CD14-positive monocyte (primary cell): ENCODE measurements at regions not wholly inside any gene's neighbourhood (a gene's known extent, or its start where the extent isn't known, plus 50 kb on each side); places are given as distances from the start of the nearest gene placed in this dataset.

ENCODE experiments used
- DNase-seq, 3 donors: peaks; one replicate each; pipeline ENCODE4 v3.0.0-alpha.2; 2011 to 2022
- H2AFZ ChIP-seq: 2 replicates; pipeline ENCODE4 v1.6.0; 2012; ENCODE audit warnings: mild to moderate bottlenecking, low read depth, low read length, inconsistent platforms; ENCODE audit not compliant: insufficient read depth, poor library complexity, severe bottlenecking
- H3K27ac ChIP-seq, 2 donors: 1 replicate in 1 of 2; 2 replicates in 1 of 2; pipeline ENCODE4 v1.5.1; 2012 to 2013; ENCODE audit warnings: low read length in 2 of 2, control low read depth in 1 of 2, inconsistent platforms in 1 of 2, low read depth in 1 of 2, mild to moderate bottlenecking in 1 of 2
- H3K27me3 ChIP-seq, 2 donors: one replicate each; pipeline versions ENCODE4 v1.6.0 to v1.6.1; 2011 to 2013; ENCODE audit warnings: low read length in 2 of 2; ENCODE audit not compliant: control insufficient read depth in 2 of 2, insufficient read depth in 2 of 2
- H3K36me3 ChIP-seq, 2 donors: replicated peaks in 1 of 2; 1 replicate in 1 of 2; 2 replicates in 1 of 2; pipeline versions ENCODE4 v1.5.1 to v1.6.1; 2012 to 2013; ENCODE audit warnings: low read length in 2 of 2, control low read depth in 1 of 2, inconsistent platforms in 1 of 2, mild to moderate bottlenecking in 1 of 2; ENCODE audit not compliant: insufficient read depth in 2 of 2, control insufficient read depth in 1 of 2
- H3K4me1 ChIP-seq, 2 donors: 1 replicate in 1 of 2; 2 replicates in 1 of 2; pipeline versions ENCODE4 v1.5.1 to v1.6.1; 2012 to 2013; ENCODE audit warnings: low read length in 2 of 2, control low read depth in 1 of 2, inconsistent platforms in 1 of 2, mild to moderate bottlenecking in 1 of 2, moderate library complexity in 1 of 2; ENCODE audit not compliant: insufficient read depth in 2 of 2, control insufficient read depth in 1 of 2
- H3K4me2 ChIP-seq: replicated peaks from 2 replicates; pipeline ENCODE3; 2012; ENCODE audit warnings: low read length, moderate library complexity, mild to moderate bottlenecking; ENCODE audit not compliant: poor library complexity, severe bottlenecking; ENCODE audit errors: extremely low read depth
- H3K4me3 ChIP-seq, 3 experiments: fragments of 200-600 bp in 1 of 3; sonication (generic) in 1 of 3; replicated peaks in 1 of 3; 1 replicate in 2 of 3; 2 replicates in 1 of 3; pipeline ENCODE4 v1.5.1; 2011 to 2013; ENCODE audit warnings: low read length in 3 of 3, mild to moderate bottlenecking in 3 of 3, control low read depth in 2 of 3, low read depth in 2 of 3, inconsistent platforms in 1 of 3, moderate library complexity in 1 of 3
- H3K79me2 ChIP-seq: 2 replicates; pipeline ENCODE4 v1.6.0; 2012; ENCODE audit warnings: mild to moderate bottlenecking, control low read depth, inconsistent platforms, low read length, moderate library complexity; ENCODE audit not compliant: insufficient read depth
- H3K9ac ChIP-seq: 2 replicates; pipeline ENCODE4 v1.6.0; 2017; ENCODE audit warnings: low read length, mild to moderate bottlenecking; ENCODE audit not compliant: insufficient read depth, poor library complexity, severe bottlenecking
- H3K9me3 ChIP-seq, 2 donors: replicated peaks in 1 of 2; 1 replicate in 1 of 2; 2 replicates in 1 of 2; pipeline versions ENCODE4 v1.5.1 to v1.6.1; 2012 to 2013; ENCODE audit warnings: low read length in 2 of 2, control low read depth in 1 of 2; ENCODE audit not compliant: control insufficient read depth in 1 of 2, insufficient read depth in 1 of 2
- H4K20me1 ChIP-seq: 2 replicates; pipeline ENCODE4 v1.6.0; 2012; ENCODE audit warnings: mild to moderate bottlenecking, low read length, control low read depth, moderate library complexity; ENCODE audit not compliant: insufficient read depth
- H3K27ac Mint-ChIP-seq, 7 donors: one replicate each; pipeline ENCODE4 v1.8.0; 2020; ENCODE audit warnings: mild to moderate bottlenecking in 7 of 7, mixed read lengths in 7 of 7, moderate library complexity in 6 of 7, inconsistent platforms in 2 of 7
- H3K27me3 Mint-ChIP-seq, 3 donors: one replicate each; pipeline ENCODE4 v1.8.0; 2021 to 2022; ENCODE audit warnings: low read depth in 3 of 3, mild to moderate bottlenecking in 3 of 3, mixed read lengths in 3 of 3, moderate library complexity in 3 of 3, inconsistent platforms in 1 of 3
- H3K36me3 Mint-ChIP-seq, 2 donors: one replicate each; pipeline ENCODE4 v1.8.0; 2020; ENCODE audit warnings: mixed read lengths in 2 of 2, inconsistent platforms in 1 of 2, mild to moderate bottlenecking in 1 of 2
- H3K4me1 Mint-ChIP-seq: one replicate; pipeline ENCODE4 v1.8.0; 2020; ENCODE audit warnings: mild to moderate bottlenecking, mixed read lengths
- H3K4me3 Mint-ChIP-seq, 2 donors: one replicate each; pipeline ENCODE4 v1.8.0; 2020; ENCODE audit warnings: mild to moderate bottlenecking in 2 of 2, mixed read lengths in 2 of 2, moderate library complexity in 1 of 2
- H3K9me3 Mint-ChIP-seq, 7 donors: one replicate each; pipeline ENCODE4 v1.8.0; 2020 to 2022; ENCODE audit warnings: mixed read lengths in 7 of 7, mild to moderate bottlenecking in 6 of 7, moderate library complexity in 6 of 7, inconsistent platforms in 2 of 7
- CTCF ChIP-seq: fragments of 200-600 bp; IDR thresholded peaks from one replicate; pipeline ENCODE4 v1.8.0; 2022; ENCODE audit warnings: antibody characterized with exemption, mild to moderate bottlenecking
- WGBS: methylation state at CpG from one replicate; pipeline ENCODE4 v1.1.5; 2013; ENCODE audit warnings: missing lambda C conversion rate; ENCODE audit not compliant: insufficient coverage; 5-methylcytosine and 5-hydroxymethylcytosine counted together
- intact Hi-C, 2 donors: fragments of 100-400 bp; cut with micrococcal nuclease; formaldehyde crosslinking; loops; one replicate each; pipeline versions ENCODE4 v1.15.0 to v1.15.1; 2023

- peaks cover 0 to 13% of the 10 kb centered on the region in 2 donors for H3K9me3 ChIP-seq
- peaks cover 0 to 1% (median 0%) of the 10 kb centered on the region in 3 donors for H3K27me3 Mint-ChIP-seq
- no peaks in the 10 kb centered on the region for H3K36me3 Mint-ChIP-seq
- no peak overlapping the region for H3K4me2 ChIP-seq
- H3K4me3 ChIP-seq, result no peak overlapping the region
- TF ChIP-seq CTCF, result no peak
- no peaks in the 10 kb centered on the region for H3K4me1 ChIP-seq
- H3K36me3 ChIP-seq, result no peaks in the 10 kb centered on the region
- no peak overlapping the region for H3K27ac ChIP-seq
- intact Hi-C loops, result no loop called here
- no peak for DNase-seq
- peaks cover 0 to 13% (median 3%) of the 10 kb centered on the region in 7 donors for H3K9me3 Mint-ChIP-seq
- H3K27me3 ChIP-seq, result no peaks in the 10 kb centered on the region
- H3K27ac Mint-ChIP-seq, result no peak overlapping the region
- no peaks in the 10 kb centered on the region for H3K79me2 ChIP-seq
- no peak overlapping the region for H2AFZ ChIP-seq
- H3K4me3 Mint-ChIP-seq, result no peak overlapping the region
- H3K4me1 Mint-ChIP-seq, result no peaks in the 10 kb centered on the region
- no peaks in the 10 kb centered on the region for H4K20me1 ChIP-seq
- H3K9ac ChIP-seq, result no peak overlapping the region
- WGBS, result no CpG with 5 or more reads among the region's 2 CpGs
These were observed 296.4 kb upstream of the CDH4 start for GRCh38 chr20:60955706-60956105.

GRCh38 chr20:60956194-60956593 lies 295.9 kb upstream of the CDH4 start:
- no peak overlapping the region for H2AFZ ChIP-seq
- intact Hi-C loops, result no loop called here
- no peaks in the 10 kb centered on the region for H3K4me1 ChIP-seq
- no peaks in the 10 kb centered on the region for H4K20me1 ChIP-seq
- Mint-ChIP-seq H3K4me3 (no peak overlapping the region), H3K36me3 (no peaks in the 10 kb centered on the region), H3K4me1 (no peaks in the 10 kb centered on the region), H3K9me3 (peaks cover 0 to 13% (median 3%) of the 10 kb centered on the region in 7 donors), H3K27ac (no peak overlapping the region), H3K27me3 (peaks cover 0 to 1% (median 1%) of the 10 kb centered on the region in 3 donors)
- no peak for TF ChIP-seq CTCF
- H3K9ac ChIP-seq, result no peak overlapping the region
- H3K9me3 ChIP-seq, result peaks cover 0 to 13% of the 10 kb centered on the region in 2 donors
- no peak overlapping the region for H3K4me2 ChIP-seq
- H3K27me3 ChIP-seq, result no peaks in the 10 kb centered on the region
- H3K79me2 ChIP-seq, result no peaks in the 10 kb centered on the region
- no peak for DNase-seq
- H3K4me3 ChIP-seq, result no peak overlapping the region
- H3K36me3 ChIP-seq, result no peaks in the 10 kb centered on the region
- 80% methylated on average over 1 of the region's 4 CpGs for WGBS
- no peak overlapping the region for H3K27ac ChIP-seq
